ENCODE measurements at regions not wholly inside any gene's neighbourhood (a gene's known extent, or its start where the extent isn't known, plus 50 kb on each side); places are given as distances from the start of the nearest gene placed in this dataset.

DNA sequence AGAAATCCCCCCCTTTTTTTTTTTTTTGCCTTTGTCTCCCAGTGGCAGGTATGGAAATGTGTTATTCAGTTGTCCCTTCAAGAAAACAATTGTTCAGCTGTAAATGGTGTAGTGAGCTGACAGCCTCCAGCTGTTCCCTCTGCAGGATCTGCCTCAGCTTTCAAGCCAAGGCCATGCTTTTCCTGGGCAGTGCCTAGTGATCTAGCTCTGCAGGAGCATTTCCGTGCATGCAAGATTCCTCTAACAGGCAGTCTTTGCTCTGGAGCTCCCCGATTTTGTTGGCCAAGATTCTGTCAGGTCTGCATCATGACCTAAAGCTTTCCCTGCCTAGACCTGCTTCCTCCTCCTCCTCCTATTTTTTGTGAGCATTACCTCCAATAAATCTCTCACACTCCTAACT lies 300.7 kb upstream of the UBE2E3 start:
- no peak for TF ChIP-seq CTCF (conservative IDR thresholded peaks at IDR 0.05)
- TF ChIP-seq ZFX (IDR thresholded peaks at IDR 0.05): no peak
- no peak overlapping the region for H3K27ac ChIP-seq

DNA sequence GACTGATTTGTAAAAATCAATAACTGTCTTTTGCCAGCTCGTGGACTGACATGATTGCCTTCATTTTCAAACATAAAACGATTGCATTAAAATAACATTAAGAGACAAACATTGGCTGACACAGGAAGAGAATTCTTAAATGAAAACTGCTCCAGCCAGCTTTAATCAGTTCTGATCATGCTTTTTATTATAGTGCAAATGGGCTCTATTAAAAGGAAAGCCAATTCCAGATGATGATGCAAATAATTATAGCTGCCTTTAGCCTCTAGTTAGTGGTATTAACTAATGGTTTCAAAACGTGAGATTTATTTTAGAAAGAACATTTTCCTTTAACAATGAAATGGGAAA lies 301.8 kb upstream of the UBE2E3 start:
- H3K27ac ChIP-seq: no peak overlapping the region
- TF ChIP-seq ZFX (IDR thresholded peaks at IDR 0.05) (no peak), CTCF (conservative IDR thresholded peaks at IDR 0.05) (no peak)

- H3K27ac ChIP-seq: no peak overlapping the region
- TF ChIP-seq ZFX (IDR thresholded peaks at IDR 0.05) (no peak), CTCF (conservative IDR thresholded peaks at IDR 0.05) (no peak)
These were observed 302.3 kb upstream of the UBE2E3 start for GRCh38 chr2:180677930-180678624.

DNA sequence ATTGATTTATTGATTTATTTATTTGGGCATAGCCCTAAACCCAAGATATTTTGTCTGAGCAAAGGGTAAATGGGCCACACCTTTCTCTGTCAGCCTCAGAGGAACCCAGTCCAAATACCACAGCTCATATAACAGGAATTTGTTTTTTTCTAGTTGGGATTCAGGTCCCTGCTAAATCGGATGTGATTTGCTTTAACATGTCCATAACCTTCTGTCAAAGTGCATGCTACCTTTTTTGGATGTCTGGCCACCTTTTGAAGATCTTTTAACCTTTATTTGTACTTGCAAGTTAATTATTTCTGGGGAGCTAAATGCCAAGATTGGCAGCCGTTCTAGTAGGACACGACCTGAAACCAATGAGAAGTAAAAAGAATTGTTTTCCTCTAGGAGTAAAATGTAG lies 303.2 kb upstream of the UBE2E3 start:
- TF ChIP-seq ZFX (IDR thresholded peaks at IDR 0.05): no peak
- no peak for TF ChIP-seq CTCF (conservative IDR thresholded peaks at IDR 0.05)
- H3K27ac ChIP-seq: no peak overlapping the region

- TF ChIP-seq ZFX (IDR thresholded peaks at IDR 0.05) (no peak), CTCF (conservative IDR thresholded peaks at IDR 0.05) (no peak)
- H3K27ac ChIP-seq: no peak overlapping the region
These were observed 303.8 kb upstream of the UBE2E3 start for GRCh38 chr2:180676520-180677025.

DNA sequence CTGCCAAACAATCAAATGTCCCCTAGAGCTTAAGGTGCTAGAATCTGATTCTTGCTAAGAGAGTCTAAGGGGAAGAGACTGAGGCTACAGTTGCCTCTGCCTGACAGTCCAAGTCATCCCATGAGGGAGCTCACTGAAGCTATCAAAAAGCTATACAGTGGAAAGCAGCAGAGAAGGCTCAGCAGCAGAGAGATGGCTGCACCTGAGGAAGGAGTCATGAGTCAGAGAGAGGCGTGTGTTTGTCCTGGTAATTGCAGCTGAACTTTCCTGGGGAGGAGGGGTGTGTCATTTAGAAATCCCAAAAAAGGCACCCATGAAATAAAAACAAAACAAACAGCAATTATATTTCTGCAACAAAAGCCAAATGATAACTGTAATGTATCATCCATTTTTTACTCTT lies 305.2 kb upstream of the UBE2E3 start:
- no peak overlapping the region for H3K27ac ChIP-seq

GRCh38 chr2:180672377-180672776 lies 308.0 kb upstream of the UBE2E3 start:
- TF ChIP-seq ZFX (IDR thresholded peaks at IDR 0.05) (no peak), CTCF (conservative IDR thresholded peaks at IDR 0.05) (no peak)
- H3K27ac ChIP-seq: no peak overlapping the region

More for the DNA sequence above, 305.2 kb upstream of the UBE2E3 start:
- TF ChIP-seq ZFX (IDR thresholded peaks at IDR 0.05) (no peak), CTCF (conservative IDR thresholded peaks at IDR 0.05) (no peak)

Data from C4-2B (cell line).